ENCODE measurements at regions not wholly inside any gene's neighbourhood (a gene's known extent, or its start where the extent isn't known, plus 50 kb on each side); places are given as distances from the start of the nearest gene placed in this dataset.
"Not testable (repeated sequence)": the region's sequence is repeated elsewhere in the genome, so short reads cannot be mapped to it uniquely, and the experiment has no call there.

DNA sequence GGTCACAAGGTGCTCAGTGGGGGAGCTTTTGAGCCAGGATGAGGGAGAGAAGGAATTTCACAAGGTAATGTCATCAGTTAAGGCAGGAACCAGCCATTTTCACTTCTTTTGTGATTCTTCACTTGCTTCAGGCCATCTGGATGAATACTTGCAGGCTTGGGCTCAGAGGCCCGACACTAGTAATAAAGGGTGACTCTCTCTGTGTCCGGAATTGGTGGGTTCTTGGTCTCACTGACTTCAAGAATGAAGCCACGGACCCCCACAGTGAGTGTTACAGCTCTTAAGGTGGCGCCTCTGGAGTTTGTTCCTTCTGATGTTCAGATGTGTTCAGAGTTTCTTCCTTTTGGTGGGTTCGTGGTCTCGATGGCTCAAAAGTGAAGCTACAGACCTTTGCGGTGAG lies 131.8 kb upstream of the RXFP2 start:
- not testable (repeated sequence) for DNase-seq (ENCODE audit: low read depth)

DNA sequence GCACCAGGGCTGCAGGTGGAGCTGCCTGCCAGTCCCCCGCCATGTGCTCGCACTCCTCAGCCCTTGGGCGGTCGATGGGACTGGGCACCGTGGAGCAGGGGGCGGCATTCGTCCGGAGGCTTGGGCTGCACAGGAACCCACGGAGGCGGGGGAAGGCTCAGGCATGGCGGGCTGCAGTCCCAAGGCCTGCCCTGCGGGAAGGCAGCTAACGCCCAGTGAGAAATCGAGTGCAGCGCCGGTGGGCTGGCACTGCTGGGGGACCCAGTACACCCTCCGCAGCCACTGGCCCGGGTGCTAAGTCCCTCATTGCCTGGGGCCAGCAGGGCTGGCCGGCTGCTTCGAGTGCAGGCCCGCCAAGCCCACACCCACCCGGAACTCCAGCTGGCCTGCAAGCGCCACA lies 130.5 kb upstream of the RXFP2 start:
- not testable (repeated sequence) for DNase-seq (ENCODE audit: low read depth)

DNA sequence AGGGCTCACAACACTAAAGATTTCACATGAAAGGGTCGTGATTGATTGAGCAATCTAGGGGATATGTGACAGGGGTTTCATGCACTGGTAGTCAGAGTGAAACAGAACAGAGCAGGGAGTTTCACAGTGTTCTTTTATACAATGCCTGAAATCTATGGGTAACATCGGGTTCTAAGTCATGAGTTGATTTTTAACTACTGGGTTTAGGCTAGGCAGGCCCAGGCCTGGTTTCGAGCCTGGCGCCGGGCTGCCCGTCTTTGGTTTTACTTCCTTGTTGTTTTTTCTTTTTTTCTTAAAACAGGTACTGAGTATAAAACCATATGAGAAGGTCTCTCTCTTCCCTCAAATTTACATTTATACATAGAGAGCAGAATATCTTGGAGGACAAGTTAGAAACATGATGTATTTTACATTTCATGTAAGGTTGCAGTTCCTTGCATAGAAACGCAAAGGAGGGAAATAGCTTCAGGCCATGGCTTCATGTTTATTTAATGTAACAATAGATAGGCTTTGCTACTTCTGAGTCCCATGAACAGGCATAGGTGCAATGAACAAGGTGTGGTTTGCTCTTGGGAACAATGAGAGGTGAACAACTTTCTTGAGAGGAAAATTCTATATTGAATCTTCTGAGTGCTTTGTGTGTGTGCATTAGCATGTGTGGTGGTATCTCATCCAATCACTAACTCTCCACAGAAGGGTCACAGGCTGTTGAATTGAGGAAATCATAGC lies 128.9 kb upstream of the RXFP2 start:
- DNase-seq (ENCODE audit: low read depth): no peak

DNA sequence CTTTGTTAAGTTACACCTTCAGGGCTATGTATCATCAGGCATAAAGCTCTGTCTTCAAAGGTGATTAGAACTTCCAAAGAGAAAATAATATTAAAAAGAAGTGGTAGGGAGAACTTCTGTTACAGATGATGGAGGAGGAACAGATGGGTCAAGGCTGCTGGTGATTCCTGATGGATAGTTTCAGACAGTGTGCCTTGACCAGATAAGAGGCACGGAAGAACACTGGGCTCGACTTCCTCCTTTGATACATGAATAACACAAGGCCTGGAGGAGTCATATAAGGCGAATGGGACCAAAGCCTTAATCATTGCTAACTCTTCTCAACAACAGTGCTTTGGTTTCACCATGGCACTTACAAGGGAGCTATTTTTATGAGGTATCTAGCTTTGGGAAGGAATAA lies 128.1 kb upstream of the RXFP2 start:
- no peak for DNase-seq (ENCODE audit: low read depth)

DNA sequence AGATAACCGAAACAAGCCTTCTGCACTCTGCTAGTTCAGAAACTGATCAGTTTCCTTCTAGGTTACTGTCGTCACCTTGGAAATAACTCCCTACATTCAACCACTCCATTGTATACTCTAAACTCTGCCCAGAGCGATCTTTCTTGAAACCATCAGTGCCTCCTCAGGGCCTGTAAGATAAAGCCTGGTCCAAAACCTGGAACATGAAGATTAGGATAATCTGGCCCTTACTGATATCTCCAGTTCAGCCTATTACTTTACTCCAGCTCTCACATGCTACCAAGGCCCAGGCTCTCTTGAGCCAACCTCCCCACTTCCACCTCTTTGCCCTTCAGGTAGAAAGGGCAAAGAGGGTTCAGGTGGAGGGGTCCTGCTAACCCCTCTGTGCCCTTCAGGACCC lies 125.3 kb upstream of the RXFP2 start:
- DNase-seq (ENCODE audit: low read depth): no peak

DNA sequence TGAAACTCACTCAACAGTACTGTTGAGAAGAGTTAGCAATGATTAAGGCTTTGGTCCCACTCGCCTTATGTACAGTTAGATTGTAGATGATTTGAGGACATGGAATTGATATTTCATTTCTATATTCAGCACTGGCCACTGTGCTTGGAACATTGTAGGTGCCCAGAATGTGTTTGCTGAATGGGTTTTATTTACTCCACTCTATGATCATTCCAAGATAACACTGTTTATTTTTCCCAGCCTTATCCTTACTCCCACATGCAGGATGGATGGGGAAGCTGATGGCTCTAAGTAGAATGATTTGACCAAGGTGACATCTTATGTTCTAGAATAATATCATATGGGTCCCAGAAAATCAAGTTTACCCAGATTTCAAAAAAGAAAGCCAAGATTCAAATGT lies 124.6 kb upstream of the RXFP2 start:
- DNase-seq (ENCODE audit: low read depth): no peak

DNA sequence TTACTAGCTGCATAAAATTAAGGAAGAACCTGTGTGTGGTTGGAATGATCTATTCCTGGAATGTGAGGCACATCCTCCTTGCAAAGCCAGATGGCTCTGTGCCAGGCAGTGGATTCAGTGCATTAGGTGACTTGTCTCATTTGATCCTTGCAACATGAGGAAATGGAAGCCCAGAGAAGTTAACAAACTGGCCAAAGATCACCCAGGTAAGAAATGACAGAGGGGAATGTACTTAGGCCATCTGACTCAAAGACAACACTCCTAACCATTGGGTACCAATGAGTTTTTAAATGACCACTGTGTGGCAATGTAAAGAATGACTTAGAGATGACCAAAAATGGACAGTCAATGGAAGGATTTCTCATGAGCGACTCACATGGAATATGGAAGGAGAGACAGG lies 114.2 kb upstream of the RXFP2 start:
- DNase-seq (ENCODE audit: low read depth): peak; percentile 63

DNA sequence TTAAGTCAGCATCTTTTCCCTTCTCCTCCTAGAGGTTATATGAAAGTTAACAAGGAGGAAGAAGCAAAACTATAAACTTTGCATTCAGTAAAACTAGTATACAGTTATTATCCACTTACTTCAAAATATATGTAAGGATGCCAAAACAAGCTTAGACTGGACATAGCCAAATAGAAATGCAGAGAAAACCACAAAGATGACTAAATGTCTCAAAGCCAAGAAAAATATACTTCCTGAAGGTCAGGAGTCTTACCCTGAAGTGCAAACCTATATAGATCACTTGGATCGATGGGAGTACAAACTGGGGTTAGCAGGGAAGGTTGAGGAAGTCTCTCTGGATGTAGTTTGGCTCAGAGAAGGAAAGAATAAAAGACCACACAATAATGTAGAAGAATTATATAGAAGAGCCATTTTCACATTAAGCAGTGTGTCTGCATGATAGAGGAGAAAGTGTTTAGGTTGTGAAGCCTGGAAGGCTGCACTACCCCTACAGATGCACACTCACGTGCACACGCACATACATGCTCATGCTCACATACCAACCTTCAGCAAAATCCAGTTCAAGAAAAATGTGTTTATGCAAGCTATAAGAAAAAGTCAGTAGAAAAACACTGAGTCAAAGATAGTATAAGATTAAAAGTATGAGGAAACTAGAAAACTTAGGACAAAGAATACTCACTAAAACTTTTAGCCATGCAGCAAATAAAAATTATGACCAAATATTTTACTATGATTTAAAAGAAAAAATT lies 112.1 kb upstream of the RXFP2 start:
- no peak for DNase-seq (ENCODE audit: low read depth)

DNA sequence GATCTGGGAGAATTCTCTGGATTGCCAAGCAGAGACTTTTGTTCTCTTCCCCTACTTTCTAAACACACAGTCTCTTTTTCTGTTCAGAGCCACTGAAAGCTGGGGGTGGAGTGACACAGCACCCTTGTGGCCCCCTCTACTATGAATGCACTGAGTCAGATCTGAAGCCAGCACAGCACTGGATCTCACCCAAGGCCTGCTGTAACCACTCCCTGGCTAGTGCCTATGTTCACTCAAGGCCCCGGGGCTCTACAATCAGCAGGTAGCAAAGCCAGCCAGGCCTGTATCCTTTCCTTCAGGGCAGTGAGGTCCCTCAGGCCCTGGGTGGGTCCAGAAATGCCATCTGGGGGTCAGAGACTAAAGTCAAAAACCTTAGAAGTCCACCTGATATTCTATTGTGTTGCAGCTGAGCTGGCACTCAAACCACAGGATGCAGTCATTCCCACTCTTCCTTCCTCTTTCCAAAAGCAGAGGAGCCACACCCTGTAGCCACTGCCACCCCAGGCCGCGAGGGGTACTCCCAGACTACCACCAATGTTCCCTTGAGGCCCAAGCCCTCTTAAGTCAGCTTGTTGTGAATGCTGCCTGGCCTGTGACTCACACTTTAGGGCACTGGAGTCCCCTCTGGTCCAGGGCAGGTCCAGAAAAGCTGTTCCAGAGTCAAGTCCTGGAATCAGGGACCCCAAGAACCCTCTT lies 110.1 kb upstream of the RXFP2 start:
- DNase-seq (ENCODE audit: low read depth): peak; percentile 71

DNA sequence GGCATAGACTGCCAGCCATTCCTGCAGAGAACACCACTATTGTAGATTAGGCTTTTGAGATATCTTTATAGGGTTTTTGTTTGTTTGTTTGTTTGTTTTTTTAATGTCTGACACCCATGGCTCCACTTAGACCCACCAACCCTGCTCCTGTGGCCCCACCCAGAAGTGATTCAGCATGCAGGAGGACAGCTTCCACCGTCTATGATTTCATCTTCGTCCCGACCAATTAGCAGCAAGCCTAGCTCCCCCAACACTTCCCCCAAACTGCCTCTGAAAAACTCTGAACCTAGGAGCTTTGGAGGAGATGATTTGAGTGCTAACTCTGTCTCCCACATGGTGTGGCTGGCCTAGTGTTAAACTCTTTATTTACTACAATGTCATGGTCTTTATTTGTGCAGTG lies 108.3 kb upstream of the RXFP2 start:
- DNase-seq (ENCODE audit: low read depth): peak; percentile 19

DNA sequence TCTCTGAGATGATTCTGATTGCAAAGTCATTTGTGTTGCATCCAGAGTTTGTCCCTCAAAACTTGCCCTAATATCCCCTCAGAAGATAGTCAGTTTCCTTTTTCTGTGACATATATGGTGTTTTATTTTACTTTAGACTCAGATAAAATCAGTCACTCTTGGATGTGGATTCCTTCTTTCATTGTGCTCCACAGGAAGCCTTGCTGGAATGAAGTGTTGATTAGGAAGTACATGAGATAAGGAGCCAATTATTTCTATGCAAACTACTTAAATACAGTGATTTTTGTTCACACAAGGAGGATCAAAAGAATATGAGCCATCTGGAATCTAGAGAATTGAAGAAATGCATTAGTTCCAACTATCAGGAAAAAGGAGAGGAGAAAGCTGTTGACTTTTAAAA lies 107.6 kb upstream of the RXFP2 start:
- DNase-seq (ENCODE audit: low read depth): no peak

DNA sequence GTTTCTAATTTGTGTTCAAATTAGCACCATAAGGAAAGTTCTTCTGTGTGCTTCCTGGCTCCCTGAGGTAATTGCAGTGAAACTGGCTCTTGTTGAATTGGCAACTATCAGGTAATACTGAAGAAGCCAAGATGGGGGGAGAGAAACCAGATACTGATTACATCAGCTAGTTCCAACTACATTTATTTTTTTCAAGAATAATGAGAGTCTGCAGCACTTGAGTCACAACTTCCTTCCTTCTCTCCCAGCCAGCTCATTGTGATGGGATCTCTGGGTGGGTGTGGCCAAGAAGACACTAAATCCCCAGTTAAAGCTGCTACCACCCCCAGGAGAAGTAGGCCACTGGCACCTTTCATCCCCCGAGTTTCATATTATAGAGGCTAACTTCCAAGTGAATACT lies 100.7 kb upstream of the RXFP2 start:
- peak; percentile 79 for DNase-seq (ENCODE audit: low read depth)

DNA sequence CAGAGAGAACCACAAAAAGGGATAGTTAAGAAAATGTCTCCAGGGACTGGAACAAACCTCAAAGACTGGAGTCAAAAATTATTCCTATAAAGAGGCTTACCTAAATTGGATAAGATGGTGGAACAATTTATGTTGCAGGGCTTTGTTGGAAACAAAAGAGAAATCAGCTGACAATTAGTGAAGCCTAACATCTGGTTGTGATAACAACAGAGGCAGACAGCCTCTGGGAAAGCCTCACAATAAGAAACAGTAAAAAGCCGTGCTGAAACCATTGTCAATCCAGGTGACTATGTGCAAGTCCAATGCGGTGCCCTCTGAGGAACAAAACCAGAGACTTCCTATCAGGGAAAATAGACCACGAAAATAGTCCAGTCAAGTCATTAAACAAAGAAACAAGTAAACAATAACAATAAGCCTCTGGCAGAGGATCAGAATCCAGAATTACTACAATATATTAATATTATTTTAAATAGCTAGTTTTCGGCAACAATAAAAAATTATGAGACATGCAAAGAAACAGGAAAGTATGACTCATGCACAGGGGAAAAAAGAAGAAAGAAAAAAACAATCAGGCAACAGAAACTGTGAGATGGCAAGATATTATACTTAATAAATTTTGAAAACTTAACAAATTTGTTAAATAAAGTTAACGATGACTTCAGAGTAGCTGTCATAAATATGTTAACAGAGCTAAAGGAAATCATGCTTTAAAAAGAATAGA lies 99.7 kb upstream of the RXFP2 start:
- peak; percentile 44 for DNase-seq (ENCODE audit: low read depth)

DNA sequence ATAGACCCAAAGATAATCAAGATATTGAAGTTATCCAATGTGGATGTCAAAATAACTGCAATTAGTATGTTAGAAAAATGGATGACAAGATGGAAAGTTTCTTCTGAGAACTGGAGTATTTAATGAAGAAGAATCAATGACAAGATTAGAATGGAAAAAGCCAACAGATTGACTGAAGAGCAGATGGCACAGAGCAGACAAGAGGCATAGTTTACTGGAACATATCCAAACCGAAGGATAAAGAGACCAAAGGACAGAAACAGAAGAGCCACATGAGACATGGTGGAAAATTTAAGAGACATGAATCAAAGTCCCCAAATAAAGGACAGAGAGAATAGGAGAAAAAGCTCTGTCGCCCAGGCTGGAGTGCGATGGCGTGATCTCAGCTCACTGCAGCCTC lies 89.6 kb upstream of the RXFP2 start:
- no peak for DNase-seq (ENCODE audit: low read depth)

DNA sequence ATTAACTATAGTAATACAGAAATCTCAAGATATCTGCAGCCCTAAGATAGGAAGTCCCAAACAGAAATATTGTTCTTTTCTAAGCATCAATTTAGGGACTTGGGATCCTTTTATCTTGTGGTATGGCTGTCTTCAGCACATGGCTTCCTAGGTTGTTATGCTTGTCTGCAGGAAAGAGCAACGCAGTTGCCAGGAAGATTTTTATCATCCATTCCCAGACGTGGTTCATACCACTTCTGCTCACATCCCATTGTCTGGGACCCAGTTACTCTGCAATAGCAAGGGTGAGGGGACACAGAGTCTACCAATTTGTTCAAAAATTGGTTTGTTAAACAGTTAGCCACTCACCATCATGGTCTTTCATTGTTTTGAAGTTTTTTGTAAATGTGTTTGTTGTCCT lies 85.6 kb upstream of the RXFP2 start:
- DNase-seq (ENCODE audit: low read depth): no peak

DNA sequence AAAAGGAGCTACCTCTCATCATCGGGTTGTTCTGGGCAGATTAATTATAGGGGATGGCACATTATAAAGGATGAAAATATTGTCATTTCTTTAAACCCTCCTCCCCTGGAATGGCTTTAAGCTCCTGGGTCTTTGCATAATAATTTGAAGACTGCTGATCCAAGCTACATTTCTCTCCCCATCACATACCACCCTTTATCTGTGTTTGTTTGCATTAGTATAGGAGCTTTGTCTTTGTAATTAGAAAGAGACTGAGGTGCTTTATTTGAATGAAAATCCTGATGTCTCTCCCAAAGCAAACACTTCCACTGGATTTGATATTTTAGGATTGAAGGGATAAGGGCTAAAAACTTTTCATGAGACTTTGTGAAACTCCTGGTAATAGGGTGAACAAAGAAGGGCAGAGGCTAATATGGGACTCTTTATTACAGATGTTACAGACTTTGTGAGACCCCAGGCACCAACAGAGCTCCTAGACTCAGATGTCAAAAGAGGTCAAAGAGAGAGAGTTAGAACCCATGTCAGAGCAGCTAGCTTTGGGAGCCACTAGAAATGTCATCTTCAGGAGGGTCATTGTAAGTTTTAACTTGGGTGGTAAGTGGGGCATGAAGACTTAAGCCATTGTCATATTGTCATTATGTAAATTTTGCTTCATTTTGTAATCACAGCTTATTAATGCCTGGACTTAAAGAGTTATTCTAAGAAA lies 75.3 kb upstream of the RXFP2 start:
- no peak for DNase-seq (ENCODE audit: low read depth)

DNA sequence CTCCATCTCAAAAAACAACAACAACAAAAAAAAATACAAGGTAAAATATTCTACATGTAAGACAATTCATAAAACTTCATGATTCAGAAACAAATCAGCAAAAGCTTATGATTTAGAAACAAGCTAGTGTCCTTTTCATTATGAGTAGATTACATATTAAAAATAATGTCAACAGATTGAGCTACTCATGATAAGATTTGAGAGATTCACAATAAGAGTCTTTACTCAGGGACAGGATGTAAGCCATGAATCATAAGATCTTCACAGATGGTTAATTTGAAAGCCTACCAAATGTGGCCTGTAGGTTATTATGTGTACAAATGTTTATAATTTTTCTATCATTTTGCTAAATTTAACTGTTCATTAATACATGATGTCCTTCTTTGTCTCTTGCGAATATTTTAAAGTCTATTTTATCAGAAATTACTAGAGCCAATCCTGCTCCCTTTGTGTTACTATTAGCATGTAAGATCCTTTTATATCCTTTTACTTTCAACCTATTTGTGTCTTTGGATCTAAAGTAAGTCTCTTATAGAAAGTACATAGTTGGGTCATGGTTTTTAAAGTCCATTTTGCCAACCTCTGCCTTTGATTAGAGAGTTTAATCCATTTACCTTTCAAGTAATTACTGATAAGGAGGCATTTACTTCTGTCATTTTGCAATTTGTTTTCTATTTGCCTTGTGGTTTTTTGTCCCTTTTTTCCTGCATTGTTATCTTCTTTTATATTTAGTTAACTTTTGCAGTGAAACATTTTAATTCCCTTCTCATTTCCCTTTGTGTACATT lies 68.3 kb upstream of the RXFP2 start:
- DNase-seq (ENCODE audit: low read depth): peak; percentile 39

DNA sequence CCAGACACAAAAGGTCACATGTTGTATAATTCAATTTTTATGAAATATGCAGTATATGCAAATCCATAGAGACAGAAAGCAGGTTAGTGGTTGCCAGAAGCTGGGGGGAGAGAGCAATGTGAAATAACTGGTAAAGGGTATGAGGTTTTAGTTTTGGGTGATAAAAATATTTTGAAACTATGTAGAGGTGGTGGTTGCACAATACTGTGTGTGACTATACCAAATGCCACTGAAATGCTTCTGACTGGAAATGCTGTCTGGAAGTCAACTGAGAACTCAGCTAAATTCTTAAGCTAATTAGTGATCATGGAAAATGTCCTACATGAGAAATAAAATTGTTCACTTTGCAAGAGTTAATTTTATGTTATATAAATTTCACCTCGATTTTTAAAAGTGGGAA lies 65.3 kb upstream of the RXFP2 start:
- DNase-seq (ENCODE audit: low read depth): peak; percentile 14

DNA sequence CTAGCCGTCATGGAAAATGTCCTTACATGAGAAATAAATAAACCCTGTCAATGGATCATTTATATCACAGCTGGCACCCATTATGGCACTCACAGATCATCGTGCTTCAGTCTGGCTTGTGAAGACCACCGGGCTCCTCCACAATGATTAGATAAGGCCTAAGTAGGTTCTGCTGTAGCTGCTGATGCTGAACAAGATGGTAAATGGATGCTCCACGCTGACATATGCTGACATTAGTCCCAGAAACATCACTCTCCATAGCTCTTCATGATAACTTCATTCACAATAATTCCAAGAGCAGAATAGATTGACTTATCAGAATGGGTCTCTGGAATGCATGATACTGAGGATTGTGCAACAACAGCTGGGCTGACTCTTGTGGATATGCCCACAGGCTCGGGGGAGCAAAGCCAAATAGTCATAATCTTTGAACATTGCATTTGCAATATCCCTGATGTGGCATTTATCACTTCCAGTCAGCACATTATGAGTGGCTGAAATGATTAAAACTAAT lies 63.8 kb upstream of the RXFP2 start:
- peak; percentile 60 for DNase-seq (ENCODE audit: low read depth)

DNA sequence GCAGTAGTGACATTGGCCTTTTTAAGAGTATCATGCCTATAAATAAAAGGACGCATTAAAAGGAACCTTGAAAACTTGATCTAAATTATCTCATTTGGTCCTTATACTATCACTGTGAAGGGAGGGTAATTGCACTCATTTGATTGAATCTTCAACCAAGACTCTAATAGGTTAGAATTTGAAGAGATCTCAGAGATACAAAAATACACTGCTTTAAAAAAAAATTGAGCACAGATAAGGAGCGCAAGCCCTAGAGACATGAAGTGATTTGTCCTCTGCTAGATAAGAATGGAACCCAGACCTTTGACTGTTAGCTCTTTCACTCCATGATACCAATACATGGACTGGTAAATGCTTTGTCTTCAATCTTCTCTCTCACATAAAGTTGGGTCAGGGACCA lies 58.2 kb upstream of the RXFP2 start:
- DNase-seq (ENCODE audit: low read depth): no peak

All from LHCN-M2 (cell line).